Esophagus muscularis mucosa (tissue), 4 donors: ENCODE measurements at regions not wholly inside any gene's neighbourhood (a gene's known extent, or its start where the extent isn't known, plus 50 kb on each side); places are given as distances from the start of the nearest gene placed in this dataset.

ENCODE experiments used
- DNase-seq: peaks from one replicate; pipeline ENCODE4 v3.0.0-alpha.2; 2017; ENCODE audit errors: extremely low spot score
- H3K27ac ChIP-seq, 4 donors: fragments of 200-600 bp; sonication (generic); replicated peaks in 1 of 4; 1 replicate in 3 of 4; 2 replicates in 1 of 4; pipeline ENCODE4 v1.5.1; 2016 to 2019; ENCODE audit warnings: mild to moderate bottlenecking in 1 of 4
- H3K27me3 ChIP-seq, 4 donors: fragments of 200-600 bp; sonication (generic); one replicate each; pipeline versions ENCODE4 v1.5.1 to v1.6.0; 2016 to 2019
- H3K36me3 ChIP-seq, 4 donors: fragments of 200-600 bp; sonication (generic); one replicate each; pipeline ENCODE4 v1.5.1; 2016 to 2019
- H3K4me1 ChIP-seq, 4 donors: fragments of 200-600 bp; sonication (generic); one replicate each; pipeline ENCODE4 v1.5.1; 2016 to 2019
- H3K4me3 ChIP-seq, 4 donors: fragments of 200-600 bp; sonication (generic); 1 replicate in 2 of 4; 2 replicates in 2 of 4; pipeline ENCODE4 v1.5.1; 2016 to 2019; ENCODE audit warnings: mild to moderate bottlenecking in 4 of 4, moderate library complexity in 1 of 4
- H3K9me3 ChIP-seq, 4 donors: fragments of 200-600 bp; sonication (generic); 1 replicate in 3 of 4; 2 replicates in 1 of 4; pipeline ENCODE4 v1.5.1; 2016 to 2019
- CTCF ChIP-seq, 3 experiments: fragments of 200-600 bp in 2 of 3; fragments of 450-650 bp in 1 of 3; sonication (generic) in 2 of 3; IDR thresholded peaks; one replicate each; pipeline ENCODE4 v1.5.1; 2017 to 2019; ENCODE audit warnings: antibody characterized with exemption in 3 of 3, mild to moderate bottlenecking in 2 of 3, moderate library complexity in 1 of 3
- EP300 ChIP-seq: sonication (generic); formaldehyde crosslinking; IDR thresholded peaks from one replicate; pipeline ENCODE4 v1.6.1; 2017; ENCODE audit warnings: antibody characterized with exemption
- POLR2A ChIP-seq: fragments of 450-650 bp; IDR thresholded peaks from one replicate; pipeline ENCODE4 v1.6.1; 2017; ENCODE audit warnings: antibody characterized with exemption, moderate library complexity, mild to moderate bottlenecking, low read depth
- POLR2AphosphoS5 ChIP-seq, 2 donors: sonication (generic); formaldehyde crosslinking; IDR thresholded peaks; one replicate each; pipeline ENCODE4 v1.6.1; 2017; ENCODE audit warnings: antibody characterized with exemption in 2 of 2
- WGBS: methylation state at CpG from one replicate; pipeline ENCODE4 v1.1.5; 2018; 5-methylcytosine and 5-hydroxymethylcytosine counted together
- intact Hi-C: fragments of 100-400 bp; cut with DNase I; formaldehyde crosslinking; loops from one replicate; pipeline ENCODE4 v1.15.1; 2023

- Histone ChIP-seq H3K4me1 (no peaks in the 10 kb centered on the region), H3K27ac (no peak overlapping the region), H3K27me3 (no peaks in the 10 kb centered on the region), H3K4me3 (no peak overlapping the region), H3K9me3 (no peaks in the 10 kb centered on the region), H3K36me3 (no peaks in the 10 kb centered on the region)
- WGBS: no CpG with 5 or more reads among the region's 2 CpGs
- no peak for DNase-seq
- intact Hi-C loops: no loop called here
- no peak for TF ChIP-seq POLR2A
- no peak for TF ChIP-seq EP300
- no peak for TF ChIP-seq CTCF (IDR thresholded peaks at IDR 0.05)
- no peak for TF ChIP-seq POLR2AphosphoS5 (IDR thresholded peaks at IDR 0.05)
Observed at GRCh38 chrY:8470249-8470648, 867.0 kb upstream of the TSPY4 start.

GRCh38 chrY:8479141-8479540 is 858.1 kb upstream of the TSPY4 start:
- Histone ChIP-seq H3K9me3 (no peaks in the 10 kb centered on the region), H3K36me3 (no peaks in the 10 kb centered on the region), H3K4me3 (no peak overlapping the region), H3K27me3 (no peaks in the 10 kb centered on the region), H3K27ac (no peak overlapping the region), H3K4me1 (no peaks in the 10 kb centered on the region)
- no peak for TF ChIP-seq POLR2AphosphoS5 (IDR thresholded peaks at IDR 0.05)
- no peak for TF ChIP-seq EP300
- TF ChIP-seq POLR2A: no peak
- TF ChIP-seq CTCF (IDR thresholded peaks at IDR 0.05): no peak
- DNase-seq: no peak
- intact Hi-C loops: no loop called here

GRCh38 chrY:8488955-8489354 is 848.3 kb upstream of the TSPY4 start:
- no peak overlapping the region for H3K4me3 ChIP-seq
- DNase-seq: no peak
- intact Hi-C loops: no loop called here
- TF ChIP-seq POLR2A (no peak), EP300 (no peak), CTCF (IDR thresholded peaks at IDR 0.05) (no peak), POLR2AphosphoS5 (IDR thresholded peaks at IDR 0.05) (no peak)
- no peak overlapping the region for H3K27ac ChIP-seq
- H3K27me3 ChIP-seq: no peaks in the 10 kb centered on the region
- no peaks in the 10 kb centered on the region for H3K9me3 ChIP-seq
- WGBS: no CpG with 5 or more reads among the region's 1 CpG
- H3K36me3 ChIP-seq: no peaks in the 10 kb centered on the region
- no peaks in the 10 kb centered on the region for H3K4me1 ChIP-seq

- intact Hi-C loops: no loop called here
- Histone ChIP-seq H3K27me3 (no peaks in the 10 kb centered on the region), H3K4me1 (no peaks in the 10 kb centered on the region), H3K9me3 (no peaks in the 10 kb centered on the region), H3K4me3 (no peak overlapping the region), H3K36me3 (no peaks in the 10 kb centered on the region), H3K27ac (no peak overlapping the region)
- no CpG with 5 or more reads among the region's 4 CpGs for WGBS
- TF ChIP-seq EP300: no peak
- TF ChIP-seq POLR2AphosphoS5 (IDR thresholded peaks at IDR 0.05): no peak
- TF ChIP-seq CTCF (IDR thresholded peaks at IDR 0.05): no peak
- no peak for TF ChIP-seq POLR2A
- DNase-seq: no peak
Observed at GRCh38 chrY:8489880-8490630, 847.2 kb upstream of the TSPY4 start.

- TF ChIP-seq CTCF (IDR thresholded peaks at IDR 0.05): no peak
- TF ChIP-seq POLR2A: no peak
- TF ChIP-seq EP300: no peak
- TF ChIP-seq POLR2AphosphoS5 (IDR thresholded peaks at IDR 0.05): no peak
- Histone ChIP-seq H3K4me1 (no peaks in the 10 kb centered on the region), H3K4me3 (no peak overlapping the region), H3K36me3 (no peaks in the 10 kb centered on the region), H3K9me3 (no peaks in the 10 kb centered on the region), H3K27ac (no peak overlapping the region), H3K27me3 (no peaks in the 10 kb centered on the region)
- no peak for DNase-seq
- intact Hi-C loops: no loop called here
Observed at GRCh38 chrY:8494396-8494795, 842.9 kb upstream of the TSPY4 start.
